NCI-H510A treated with DMSO at 0.1 percent for 48 hours (cell line): ENCODE measurements at regions not wholly inside any gene's neighbourhood (a gene's known extent, or its start where the extent isn't known, plus 50 kb on each side); places are given as distances from the start of the nearest gene placed in this dataset.
"Not testable (repeated sequence)": the region's sequence is repeated elsewhere in the genome, so short reads cannot be mapped to it uniquely, and the experiment has no call there.

Experiments used
- DNase-seq: peaks from one replicate; lab custom pipeline; 2025; lab: John Stamatoyannopoulos, UW

GRCh38 chr1:47594627-47595026 is 156.8 kb downstream of the FOXD2 start:
- no peak for DNase-seq

- DNase-seq = no peak
These were observed 158.5 kb downstream of the FOXD2 start for GRCh38 chr1:47596328-47596727.

- no peak for DNase-seq
These were observed 160.5 kb downstream of the FOXD2 start for GRCh38 chr1:47598357-47598756.

GRCh38 chr1:47599777-47600176 is 161.9 kb downstream of the FOXD2 start:
- DNase-seq = no peak

GRCh38 chr1:47602491-47602890 is 164.6 kb downstream of the FOXD2 start:
- DNase-seq = not testable (repeated sequence)

GRCh38 chr1:47604869-47605268 is 167.0 kb downstream of the FOXD2 start:
- not testable (repeated sequence) for DNase-seq

GRCh38 chr1:47608296-47608875 is 170.5 kb downstream of the FOXD2 start:
- no peak for DNase-seq

GRCh38 chr1:47611992-47612391 is 174.1 kb downstream of the FOXD2 start:
- peak; percentile 22 for DNase-seq

- DNase-seq = no peak
These were observed 175.0 kb downstream of the FOXD2 start for GRCh38 chr1:47612819-47613218.

GRCh38 chr1:47616036-47616435 is 178.2 kb downstream of the FOXD2 start:
- DNase-seq = no peak

GRCh38 chr1:47616906-47617305 is 179.1 kb downstream of the FOXD2 start:
- no peak for DNase-seq

GRCh38 chr1:47617381-47618221 is 179.8 kb downstream of the FOXD2 start:
- no peak for DNase-seq

GRCh38 chr1:47618222-47618720 is 180.4 kb downstream of the FOXD2 start:
- DNase-seq = no peak

- DNase-seq = peak; percentile 51
These were observed 181.0 kb downstream of the FOXD2 start for GRCh38 chr1:47618830-47619229.

GRCh38 chr1:47621483-47621882 is 183.6 kb downstream of the FOXD2 start:
- no peak for DNase-seq

- DNase-seq = no peak
These were observed 184.1 kb downstream of the FOXD2 start for GRCh38 chr1:47621977-47622376.

GRCh38 chr1:47622776-47623556 is 185.1 kb downstream of the FOXD2 start:
- DNase-seq = no peak

- no peak for DNase-seq
These were observed 185.7 kb downstream of the FOXD2 start for GRCh38 chr1:47623557-47623940.

- peak; percentile 49 for DNase-seq
These were observed 186.7 kb downstream of the FOXD2 start for GRCh38 chr1:47624531-47624930.

GRCh38 chr1:47627016-47627415 is 189.2 kb downstream of the FOXD2 start:
- DNase-seq = no peak

GRCh38 chr1:47627471-47628370 is 189.9 kb downstream of the FOXD2 start:
- DNase-seq = no peak

- no peak for DNase-seq
These were observed 191.4 kb downstream of the FOXD2 start for GRCh38 chr1:47629201-47629600.
